NB4 (cell line): ENCODE measurements at regions not wholly inside any gene's neighbourhood (a gene's known extent, or its start where the extent isn't known, plus 50 kb on each side); places are given as distances from the start of the nearest gene placed in this dataset.

Experiments
- POLR2A ChIP-seq: IDR thresholded peaks from 2 replicates; pipeline ENCODE4 v1.6.1; 2011; ENCODE audit warnings: mild to moderate bottlenecking; ENCODE audit not compliant: insufficient read length; ENCODE audit errors: extremely low read depth
- TF ChIP-seq, protein P1 (sequence below): IDR thresholded peaks from one replicate; pipeline ENCODE4 v1.5.1; 2012; ENCODE audit warnings: low read depth, low read length

DNA sequence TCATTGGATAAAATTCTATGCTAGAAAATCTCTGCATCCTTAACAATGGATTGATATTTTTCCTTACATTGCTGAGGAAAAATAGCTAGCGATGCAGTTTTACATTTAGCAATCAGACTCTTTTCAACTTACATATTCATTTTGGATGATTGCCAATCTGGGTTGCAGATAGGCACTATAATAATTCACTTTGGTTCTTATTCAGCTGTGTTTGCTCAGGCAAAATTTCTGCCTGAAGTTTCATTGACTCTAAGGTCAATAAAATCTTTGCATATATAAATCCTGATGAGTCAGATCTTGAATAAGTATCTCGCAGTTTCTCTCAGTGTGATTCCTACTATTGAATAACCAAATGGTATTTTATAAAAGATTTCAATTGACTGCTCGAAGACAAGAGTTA, 1105.8 kb downstream of the CDH18 start:
- TF ChIP-seq POLR2A: no peak
- TF ChIP-seq, protein P1, sequence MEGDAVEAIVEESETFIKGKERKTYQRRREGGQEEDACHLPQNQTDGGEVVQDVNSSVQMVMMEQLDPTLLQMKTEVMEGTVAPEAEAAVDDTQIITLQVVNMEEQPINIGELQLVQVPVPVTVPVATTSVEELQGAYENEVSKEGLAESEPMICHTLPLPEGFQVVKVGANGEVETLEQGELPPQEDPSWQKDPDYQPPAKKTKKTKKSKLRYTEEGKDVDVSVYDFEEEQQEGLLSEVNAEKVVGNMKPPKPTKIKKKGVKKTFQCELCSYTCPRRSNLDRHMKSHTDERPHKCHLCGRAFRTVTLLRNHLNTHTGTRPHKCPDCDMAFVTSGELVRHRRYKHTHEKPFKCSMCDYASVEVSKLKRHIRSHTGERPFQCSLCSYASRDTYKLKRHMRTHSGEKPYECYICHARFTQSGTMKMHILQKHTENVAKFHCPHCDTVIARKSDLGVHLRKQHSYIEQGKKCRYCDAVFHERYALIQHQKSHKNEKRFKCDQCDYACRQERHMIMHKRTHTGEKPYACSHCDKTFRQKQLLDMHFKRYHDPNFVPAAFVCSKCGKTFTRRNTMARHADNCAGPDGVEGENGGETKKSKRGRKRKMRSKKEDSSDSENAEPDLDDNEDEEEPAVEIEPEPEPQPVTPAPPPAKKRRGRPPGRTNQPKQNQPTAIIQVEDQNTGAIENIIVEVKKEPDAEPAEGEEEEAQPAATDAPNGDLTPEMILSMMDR: no peak
